ENCODE measurements at regions not wholly inside any gene's neighbourhood (a gene's known extent, or its start where the extent isn't known, plus 50 kb on each side); places are given as distances from the start of the nearest gene placed in this dataset.
"Not testable (repeated sequence)": the region's sequence is repeated elsewhere in the genome, so short reads cannot be mapped to it uniquely, and the experiment has no call there.

- DNase-seq (ENCODE audit: low read depth, low spot score); in situ Hi-C loops (cut with HindIII; ENCODE audit: low pct_unique_long_range_greater_than_20kb, low sequenced_read_pairs): not testable (repeated sequence)
Observed at GRCh38 chr6:26773414-26773813, 113.9 kb upstream of the ZNF322 start.

- in situ Hi-C loops (cut with HindIII; ENCODE audit: low pct_unique_long_range_greater_than_20kb, low sequenced_read_pairs); DNase-seq (ENCODE audit: low read depth, low spot score): not testable (repeated sequence)
Observed at GRCh38 chr6:26780563-26780962, 121.0 kb upstream of the ZNF322 start.

DNA sequence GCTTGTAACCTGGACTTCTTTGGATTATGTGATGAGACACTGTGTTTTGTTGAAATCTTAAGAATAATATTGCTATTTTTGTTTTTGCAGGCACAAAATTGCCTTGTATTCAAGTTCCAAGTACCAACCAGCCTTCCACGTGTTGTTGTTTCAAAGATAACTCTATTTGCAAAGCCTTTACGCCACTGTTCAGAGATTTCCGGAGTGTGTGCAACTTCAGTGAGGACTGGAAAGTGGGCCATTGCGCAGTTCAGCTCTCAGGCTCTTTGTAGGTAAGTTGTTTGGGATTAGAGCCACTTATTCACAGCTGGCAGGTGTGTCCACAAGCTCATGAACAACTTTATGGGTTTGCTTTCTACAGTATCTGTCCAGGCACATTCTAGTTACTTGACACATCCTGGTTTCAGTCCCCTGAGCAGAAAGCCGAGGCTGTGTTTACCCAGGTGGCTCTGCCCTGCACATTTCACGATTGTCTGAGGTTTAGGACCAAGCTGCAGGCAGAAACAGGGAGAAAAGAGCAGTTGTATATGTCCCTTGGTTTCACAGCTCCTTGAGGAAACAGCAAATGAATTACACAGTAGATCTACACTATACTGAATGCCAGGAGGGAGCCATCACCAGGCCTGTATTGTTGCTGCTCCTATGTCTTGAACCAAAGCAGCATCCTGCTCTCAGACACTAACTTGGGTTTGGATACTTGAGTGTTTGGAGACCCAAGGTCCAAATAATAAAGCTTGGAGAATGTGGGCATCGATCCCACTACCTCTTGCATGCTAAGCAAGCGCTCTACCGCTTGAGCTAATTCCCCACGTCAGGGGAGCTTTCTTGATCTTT, 136.1 kb upstream of the ZNF322 start:
- in situ Hi-C loops (cut with HindIII; ENCODE audit: low pct_unique_long_range_greater_than_20kb, low sequenced_read_pairs); DNase-seq (ENCODE audit: low read depth, low spot score): not testable (repeated sequence)

GRCh38 chr6:26799903-26800633, 140.5 kb upstream of the ZNF322 start:
- DNase-seq (ENCODE audit: low read depth, low spot score); in situ Hi-C loops (cut with HindIII; ENCODE audit: low pct_unique_long_range_greater_than_20kb, low sequenced_read_pairs): not testable (repeated sequence)

DNA sequence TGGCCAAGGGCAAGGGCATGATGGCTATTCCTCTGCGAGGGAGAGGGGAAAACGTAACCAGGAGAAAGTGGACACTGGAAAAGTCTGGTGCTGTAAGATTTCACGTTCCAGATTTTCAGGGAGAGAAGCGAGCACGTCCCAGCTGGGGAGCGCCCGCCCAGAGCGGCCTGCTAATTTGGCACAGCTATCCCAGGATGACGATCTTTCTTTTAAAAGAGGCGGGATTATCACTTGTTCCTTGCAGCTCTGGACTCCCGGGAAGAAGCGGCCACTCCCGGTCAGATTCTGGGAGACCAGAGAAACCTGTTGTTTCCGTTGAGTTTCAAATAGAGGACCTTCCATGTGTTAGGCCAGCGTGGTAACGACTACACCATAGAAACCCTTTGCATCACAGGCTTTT, 144.2 kb upstream of the ZNF322 start:
- in situ Hi-C loops (cut with HindIII; ENCODE audit: low pct_unique_long_range_greater_than_20kb, low sequenced_read_pairs); DNase-seq (ENCODE audit: low read depth, low spot score): not testable (repeated sequence)

GRCh38 chr6:26811486-26812116, 152.1 kb upstream of the ZNF322 start:
- in situ Hi-C loops (cut with HindIII; ENCODE audit: low pct_unique_long_range_greater_than_20kb, low sequenced_read_pairs); DNase-seq (ENCODE audit: low read depth, low spot score): not testable (repeated sequence)

- DNase-seq (ENCODE audit: low read depth, low spot score); in situ Hi-C loops (cut with HindIII; ENCODE audit: low pct_unique_long_range_greater_than_20kb, low sequenced_read_pairs): not testable (repeated sequence)
Observed at GRCh38 chr6:26818640-26819225, 159.2 kb upstream of the ZNF322 start.

GRCh38 chr6:26827965-26828364, 168.4 kb upstream of the ZNF322 start:
- in situ Hi-C loops (cut with HindIII; ENCODE audit: low pct_unique_long_range_greater_than_20kb, low sequenced_read_pairs); DNase-seq (ENCODE audit: low read depth, low spot score): not testable (repeated sequence)

DNA sequence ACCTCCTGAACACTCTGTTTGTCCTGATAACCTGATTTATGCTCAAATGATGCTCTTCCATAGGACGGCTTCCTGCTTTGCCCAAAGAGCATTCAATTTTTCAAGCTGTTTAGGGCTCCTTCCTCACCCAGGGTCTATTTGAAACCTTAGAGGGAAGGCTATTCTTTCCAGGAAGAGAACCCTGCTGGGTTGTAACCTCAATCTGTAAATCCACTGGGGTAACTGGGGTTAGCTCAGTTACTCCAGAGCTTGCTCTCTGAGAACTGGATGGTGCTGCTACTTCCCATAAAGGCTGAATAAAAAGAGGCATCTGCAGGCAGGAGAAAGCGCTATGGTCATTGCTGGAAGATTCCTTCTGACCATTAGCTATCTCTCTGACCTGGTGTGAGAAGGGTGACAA, 169.9 kb upstream of the ZNF322 start:
- DNase-seq (ENCODE audit: low read depth, low spot score); in situ Hi-C loops (cut with HindIII; ENCODE audit: low pct_unique_long_range_greater_than_20kb, low sequenced_read_pairs): not testable (repeated sequence)

GRCh38 chr6:26830992-26831391, 171.4 kb upstream of the ZNF322 start:
- in situ Hi-C loops (cut with HindIII; ENCODE audit: low pct_unique_long_range_greater_than_20kb, low sequenced_read_pairs); DNase-seq (ENCODE audit: low read depth, low spot score): not testable (repeated sequence)

GRCh38 chr6:26835707-26836106, 176.2 kb upstream of the ZNF322 start:
- DNase-seq (ENCODE audit: low read depth, low spot score); in situ Hi-C loops (cut with HindIII; ENCODE audit: low pct_unique_long_range_greater_than_20kb, low sequenced_read_pairs): not testable (repeated sequence)

- DNase-seq (ENCODE audit: low read depth, low spot score): not testable (repeated sequence)
Observed at GRCh38 chr6:26836657-26837056, 177.1 kb upstream of the ZNF322 start.

GRCh38 chr6:26844823-26845222, 185.3 kb upstream of the ZNF322 start:
- DNase-seq (ENCODE audit: low read depth, low spot score); in situ Hi-C loops (cut with HindIII; ENCODE audit: low pct_unique_long_range_greater_than_20kb, low sequenced_read_pairs): not testable (repeated sequence)

More at GRCh38 chr6:26836657-26837056, 177.1 kb upstream of the ZNF322 start:
- in situ Hi-C loops (cut with HindIII; ENCODE audit: low pct_unique_long_range_greater_than_20kb, low sequenced_read_pairs): not testable (repeated sequence)

- in situ Hi-C loops (cut with HindIII; ENCODE audit: low pct_unique_long_range_greater_than_20kb, low sequenced_read_pairs); DNase-seq (ENCODE audit: low read depth, low spot score): not testable (repeated sequence)
Observed at GRCh38 chr6:26857289-26857688, 197.7 kb upstream of the ZNF322 start.

DNA sequence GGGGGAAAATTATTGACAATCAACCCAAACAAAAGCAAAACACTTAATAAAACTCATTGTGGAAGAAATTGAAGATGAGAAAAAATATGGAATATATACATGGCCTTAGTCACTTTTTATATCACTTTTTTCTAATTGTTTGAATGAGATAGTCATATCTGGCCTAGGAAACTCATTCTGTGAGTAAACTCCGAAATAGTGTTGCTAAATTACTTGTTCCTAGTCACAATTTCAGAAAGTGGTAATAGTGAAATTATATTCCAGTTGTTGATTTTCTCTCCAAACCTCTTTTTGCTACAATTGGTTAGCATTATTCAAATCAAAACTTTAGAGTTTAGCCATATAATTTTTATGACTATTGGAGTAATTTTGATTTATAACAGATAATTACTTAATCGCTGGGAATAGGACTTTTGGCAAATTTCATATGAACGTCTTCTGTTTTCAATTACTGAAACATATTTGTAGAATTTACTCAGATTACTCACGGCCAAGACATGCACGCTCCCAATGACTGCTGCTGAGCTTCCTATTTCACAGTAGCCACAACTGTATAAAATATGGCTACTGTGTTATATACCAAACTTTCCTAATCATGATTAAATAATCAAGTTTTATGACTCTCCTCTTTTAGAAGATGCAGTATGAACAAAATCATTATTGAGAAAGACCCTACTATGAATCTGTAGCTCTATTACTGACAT, 199.7 kb upstream of the ZNF322 start:
- in situ Hi-C loops (cut with HindIII; ENCODE audit: low pct_unique_long_range_greater_than_20kb, low sequenced_read_pairs); DNase-seq (ENCODE audit: low read depth, low spot score): not testable (repeated sequence)

DNA sequence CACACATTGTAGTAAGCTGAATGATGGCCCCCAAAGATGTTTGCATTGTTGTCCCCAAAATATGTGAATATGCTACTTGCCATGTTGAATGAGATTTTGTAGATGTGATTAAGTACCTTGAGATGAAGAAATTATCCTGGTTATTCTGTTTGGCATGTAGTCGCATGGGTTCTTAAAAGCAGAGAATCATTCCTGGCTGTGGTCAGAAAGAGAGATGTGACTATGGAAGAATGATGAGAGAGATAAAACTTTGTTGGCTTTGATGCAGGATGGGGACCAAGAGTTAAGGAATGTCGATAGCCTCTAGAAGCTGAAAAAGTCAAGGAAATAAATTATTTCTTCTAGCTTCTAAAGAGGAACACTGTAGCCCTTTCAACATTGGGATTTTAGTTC, 200.2 kb upstream of the ZNF322 start:
- DNase-seq (ENCODE audit: low read depth, low spot score); in situ Hi-C loops (cut with HindIII; ENCODE audit: low pct_unique_long_range_greater_than_20kb, low sequenced_read_pairs): not testable (repeated sequence)

- in situ Hi-C loops (cut with HindIII; ENCODE audit: low pct_unique_long_range_greater_than_20kb, low sequenced_read_pairs): not testable (repeated sequence)
Observed at GRCh38 chr6:26861913-26862312, 202.4 kb upstream of the ZNF322 start.

More at GRCh38 chr6:26861913-26862312, 202.4 kb upstream of the ZNF322 start:
- not testable (repeated sequence) for DNase-seq (ENCODE audit: low read depth, low spot score)
